ENCODE measurements at regions not wholly inside any gene's neighbourhood (a gene's known extent, or its start where the extent isn't known, plus 50 kb on each side); places are given as distances from the start of the nearest gene placed in this dataset.

- H3K27me3 ChIP-seq = no peaks in the 10 kb centered on the region
- DNase-seq = peak in 1 of 2 donors; percentile 81
- no peaks in the 10 kb centered on the region for H3K9me3 ChIP-seq
- no peaks in the 10 kb centered on the region for H3K36me3 ChIP-seq
- peaks cover 16 to 57% (median 41%) of the 10 kb centered on the region in 4 donors for H3K4me1 ChIP-seq
- H3K4me3 ChIP-seq = peak overlapping the region; percentile 43 to 45
- intact Hi-C loops (cut with DNase I; ENCODE audit: low total_unique reads) = no loop called here
- peak overlapping the region; percentile 64 to 87 for H3K27ac ChIP-seq
- peak in 1 of 2 experiments; percentile 38 for TF ChIP-seq CTCF (IDR thresholded peaks at IDR 0.05)
Observed at GRCh38 chr9:121567500-121568342, 68.1 kb upstream of the GGTA1 start.

GRCh38 chr9:121568343-121569265 lies 69.0 kb upstream of the GGTA1 start:
- Histone ChIP-seq H3K4me1 (peaks cover 16 to 57% (median 41%) of the 10 kb centered on the region in 4 donors), H3K27ac (peak overlapping the region; percentile 64 to 87), H3K9me3 (no peaks in the 10 kb centered on the region), H3K27me3 (no peaks in the 10 kb centered on the region), H3K36me3 (no peaks in the 10 kb centered on the region), H3K4me3 (peak overlapping the region; percentile 43 to 45)
- DNase-seq = peak; percentile 47 to 76
- no peak for TF ChIP-seq CTCF (IDR thresholded peaks at IDR 0.05)
- intact Hi-C loops (cut with DNase I; ENCODE audit: low total_unique reads) = no loop called here

- intact Hi-C loops (cut with DNase I; ENCODE audit: low total_unique reads) = no loop called here
- Histone ChIP-seq H3K9me3 (no peaks in the 10 kb centered on the region), H3K4me3 (no peak overlapping the region), H3K27me3 (no peaks in the 10 kb centered on the region), H3K27ac (peak overlapping the region; percentile 64 to 87), H3K4me1 (peaks cover 16 to 57% (median 41%) of the 10 kb centered on the region in 4 donors), H3K36me3 (no peaks in the 10 kb centered on the region)
- DNase-seq = no peak
- TF ChIP-seq CTCF (IDR thresholded peaks at IDR 0.05) = no peak
Observed at GRCh38 chr9:121569266-121569648, 69.6 kb upstream of the GGTA1 start.

GRCh38 chr9:121572581-121572980 lies 72.9 kb upstream of the GGTA1 start:
- no peak for DNase-seq
- no peak for TF ChIP-seq CTCF (IDR thresholded peaks at IDR 0.05)
- Histone ChIP-seq H3K4me3 (no peak overlapping the region), H3K36me3 (no peaks in the 10 kb centered on the region), H3K27ac (no peak overlapping the region), H3K9me3 (no peaks in the 10 kb centered on the region), H3K4me1 (peaks cover 11 to 48% (median 33%) of the 10 kb centered on the region in 4 donors), H3K27me3 (no peaks in the 10 kb centered on the region)
- intact Hi-C loops (cut with DNase I; ENCODE audit: low total_unique reads) = no loop called here

- intact Hi-C loops (cut with DNase I; ENCODE audit: low total_unique reads) = no loop called here
- Histone ChIP-seq H3K9me3 (no peaks in the 10 kb centered on the region), H3K27me3 (no peaks in the 10 kb centered on the region), H3K36me3 (no peaks in the 10 kb centered on the region), H3K4me1 (peaks cover 2 to 35% (median 21%) of the 10 kb centered on the region in 4 donors), H3K4me3 (no peak overlapping the region), H3K27ac (no peak overlapping the region)
- TF ChIP-seq CTCF (IDR thresholded peaks at IDR 0.05) = no peak
- DNase-seq = no peak
Observed at GRCh38 chr9:121573717-121574485, 74.3 kb upstream of the GGTA1 start.
